T-helper 2 cell (primary cell): ENCODE measurements at regions not wholly inside any gene's neighbourhood (a gene's known extent, or its start where the extent isn't known, plus 50 kb on each side); places are given as distances from the start of the nearest gene placed in this dataset.

Experiments
- DNase-seq, 5 experiments: peaks; one replicate each; pipeline versions ENCODE4 v3.0.0 to v3.0.0-alpha.2; 2012 to 2022

GRCh38 chr11:69905611-69906452 lies 86.6 kb upstream of the FGF3 start:
- DNase-seq = no peak

- no peak for DNase-seq
Measured at GRCh38 chr11:69906453-69906907, 87.3 kb upstream of the FGF3 start.

GRCh38 chr11:69907611-69908010 lies 88.4 kb upstream of the FGF3 start:
- DNase-seq = no peak

GRCh38 chr11:69908511-69909220 lies 89.5 kb upstream of the FGF3 start:
- no peak for DNase-seq

- no peak for DNase-seq
Measured at GRCh38 chr11:69909561-69910518, 90.6 kb upstream of the FGF3 start.

- no peak for DNase-seq
Measured at GRCh38 chr11:69910519-69911309, 91.5 kb upstream of the FGF3 start.

- DNase-seq = no peak
Measured at GRCh38 chr11:69911310-69912160, 92.3 kb upstream of the FGF3 start.

GRCh38 chr11:69912161-69912910 lies 93.1 kb upstream of the FGF3 start:
- peak in 1 of 5 experiments; percentile 1 for DNase-seq

GRCh38 chr11:69912911-69913451 lies 93.8 kb upstream of the FGF3 start:
- DNase-seq = peak in 1 of 5 experiments; percentile 1

GRCh38 chr11:69913591-69914285 lies 94.5 kb upstream of the FGF3 start:
- no peak for DNase-seq

GRCh38 chr11:69914286-69915150 lies 95.3 kb upstream of the FGF3 start:
- DNase-seq = no peak

- DNase-seq = no peak
Measured at GRCh38 chr11:69915151-69915500, 95.9 kb upstream of the FGF3 start.

GRCh38 chr11:69915501-69916250 lies 96.5 kb upstream of the FGF3 start:
- peak in 3 of 5 experiments; percentile 10 to 27 (median 18) for DNase-seq

GRCh38 chr11:69916251-69916649 lies 97.0 kb upstream of the FGF3 start:
- peak in 1 of 5 experiments; percentile 3 for DNase-seq

GRCh38 chr11:69916806-69917387 lies 97.7 kb upstream of the FGF3 start:
- DNase-seq = no peak

- no peak for DNase-seq
Measured at GRCh38 chr11:69917529-69917928, 98.3 kb upstream of the FGF3 start.
